ENCODE measurements at regions not wholly inside any gene's neighbourhood (a gene's known extent, or its start where the extent isn't known, plus 50 kb on each side); places are given as distances from the start of the nearest gene placed in this dataset.

DNA sequence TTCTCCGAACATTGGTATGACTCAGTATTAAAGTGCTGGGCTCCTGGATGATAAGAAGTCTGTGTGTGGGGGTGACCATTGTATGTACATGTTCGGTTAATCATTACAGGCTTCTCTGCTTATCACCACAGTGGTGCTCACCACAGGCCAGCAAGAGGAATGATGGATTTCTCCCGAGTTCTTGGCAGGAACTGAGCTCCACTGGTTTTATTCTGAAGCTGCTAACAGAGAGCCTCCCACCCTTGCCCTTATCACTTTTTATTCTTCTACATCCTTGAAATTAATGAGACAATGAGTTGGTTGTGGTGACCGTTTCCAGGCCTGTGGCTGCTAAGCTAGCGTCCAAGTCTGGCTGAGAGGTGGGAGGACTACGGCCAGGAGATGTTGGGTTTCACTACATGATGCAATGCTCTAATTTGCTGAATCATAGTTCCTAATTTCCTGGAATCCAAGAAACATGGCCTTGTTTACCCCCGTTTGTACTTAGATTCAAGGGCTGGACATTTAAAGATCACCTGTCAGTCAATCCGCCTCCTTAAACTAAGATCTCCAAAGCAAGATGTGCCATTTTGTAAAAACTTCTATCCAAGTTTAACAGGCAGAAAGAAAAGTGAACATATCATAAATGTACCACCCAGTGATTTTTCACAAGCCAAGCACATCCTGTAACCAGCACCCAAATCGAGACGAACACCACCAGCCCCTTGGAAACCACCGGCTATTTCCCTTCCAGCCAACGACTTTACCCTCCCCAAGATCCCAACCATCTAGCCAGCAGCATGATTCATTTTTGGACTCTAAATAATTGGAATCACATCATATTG is 172.5 kb downstream of the FOXA2 start:
- 90% methylated on average over 12 of the region's 12 CpGs for WGBS
- Histone ChIP-seq H3K36me3 (ENCODE audit: insufficient read depth, low read length) (no peaks in the 10 kb centered on the region), H3K27ac (ENCODE audit: low read depth, low read length) (no peak overlapping the region), H3K27me3 (ENCODE audit: insufficient read depth, low read length) (peaks cover 47% of the 10 kb centered on the region), H3K4me1 (ENCODE audit: insufficient read depth, low read length) (no peaks in the 10 kb centered on the region), H3K4me3 (ENCODE audit: low read length) (no peak overlapping the region), H3K9ac (ENCODE audit: low read depth, low read length) (no peak overlapping the region), H3K9me3 (ENCODE audit: insufficient read depth, low read depth, low read length) (no peaks in the 10 kb centered on the region)

GRCh38 chr20:22411286-22411626 is 173.1 kb downstream of the FOXA2 start:
- Histone ChIP-seq H3K9me3 (ENCODE audit: insufficient read depth, low read depth, low read length) (no peaks in the 10 kb centered on the region), H3K9ac (ENCODE audit: low read depth, low read length) (no peak overlapping the region)
- WGBS = 89% methylated on average over 1 of the region's 1 CpG

DNA sequence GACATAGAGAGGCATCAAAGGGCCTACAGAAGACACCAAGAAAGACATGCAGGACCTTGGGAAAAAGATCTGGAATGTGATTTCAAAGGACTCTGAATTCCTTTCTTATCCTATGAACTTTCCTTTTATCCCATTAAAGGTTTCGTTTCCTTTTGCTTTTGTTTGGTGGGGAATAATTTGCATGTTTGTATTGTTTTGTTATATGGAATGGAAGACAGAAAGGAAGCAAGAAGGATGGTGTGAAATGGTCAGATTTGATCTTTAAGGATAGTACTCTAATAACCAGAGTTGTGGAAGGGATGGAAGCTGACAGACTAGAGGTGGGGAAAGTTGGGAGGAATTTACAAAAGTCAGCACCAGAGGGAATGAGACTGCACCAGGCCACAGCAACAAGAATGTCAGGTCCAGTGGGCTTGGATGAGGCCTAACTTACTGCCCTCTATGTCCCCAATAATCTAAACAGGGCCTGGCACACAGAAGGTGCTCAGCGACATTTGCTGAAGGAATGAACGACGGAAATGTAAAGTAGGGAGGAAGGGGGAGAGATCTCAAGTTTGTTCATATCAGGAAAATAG is 173.7 kb downstream of the FOXA2 start:
- Histone ChIP-seq H3K9me3 (ENCODE audit: insufficient read depth, low read depth, low read length) (no peaks in the 10 kb centered on the region), H3K27me3 (ENCODE audit: insufficient read depth, low read length) (peaks cover 52% of the 10 kb centered on the region), H3K27ac (ENCODE audit: low read depth, low read length) (no peak overlapping the region), H3K36me3 (ENCODE audit: insufficient read depth, low read length) (no peaks in the 10 kb centered on the region), H3K9ac (ENCODE audit: low read depth, low read length) (no peak overlapping the region), H3K4me1 (ENCODE audit: insufficient read depth, low read length) (no peaks in the 10 kb centered on the region), H3K4me3 (ENCODE audit: low read length) (no peak overlapping the region)
- 80% methylated on average over 4 of the region's 4 CpGs for WGBS

More at GRCh38 chr20:22411286-22411626, 173.1 kb downstream of the FOXA2 start:
- Histone ChIP-seq H3K27me3 (ENCODE audit: insufficient read depth, low read length) (peaks cover 47% of the 10 kb centered on the region), H3K27ac (ENCODE audit: low read depth, low read length) (no peak overlapping the region), H3K4me1 (ENCODE audit: insufficient read depth, low read length) (no peaks in the 10 kb centered on the region), H3K36me3 (ENCODE audit: insufficient read depth, low read length) (no peaks in the 10 kb centered on the region), H3K4me3 (ENCODE audit: low read length) (no peak overlapping the region)

GRCh38 chr20:22408521-22409402 is 175.6 kb downstream of the FOXA2 start:
- peaks cover 60% of the 10 kb centered on the region for H3K27me3 ChIP-seq (ENCODE audit: insufficient read depth, low read length)
- no peaks in the 10 kb centered on the region for H3K9me3 ChIP-seq (ENCODE audit: insufficient read depth, low read depth, low read length)

GRCh38 chr20:22407237-22408193 is 176.9 kb downstream of the FOXA2 start:
- 97% methylated on average over 5 of the region's 7 CpGs for WGBS
- Histone ChIP-seq H3K9ac (ENCODE audit: low read depth, low read length) (no peak overlapping the region), H3K4me1 (ENCODE audit: insufficient read depth, low read length) (peaks cover 20% of the 10 kb centered on the region), H3K4me3 (ENCODE audit: low read length) (no peak overlapping the region), H3K27ac (ENCODE audit: low read depth, low read length) (no peak overlapping the region), H3K36me3 (ENCODE audit: insufficient read depth, low read length) (no peaks in the 10 kb centered on the region), H3K9me3 (ENCODE audit: insufficient read depth, low read depth, low read length) (no peaks in the 10 kb centered on the region), H3K27me3 (ENCODE audit: insufficient read depth, low read length) (peaks cover 62% of the 10 kb centered on the region)

More at GRCh38 chr20:22408521-22409402, 175.6 kb downstream of the FOXA2 start:
- H3K9ac ChIP-seq (ENCODE audit: low read depth, low read length) = no peak overlapping the region
- WGBS = 83% methylated on average over 1 of the region's 2 CpGs
- H3K4me1 ChIP-seq (ENCODE audit: insufficient read depth, low read length) = peaks cover 8% of the 10 kb centered on the region
- H3K4me3 ChIP-seq (ENCODE audit: low read length) = no peak overlapping the region
- H3K36me3 ChIP-seq (ENCODE audit: insufficient read depth, low read length) = no peaks in the 10 kb centered on the region
- no peak overlapping the region for H3K27ac ChIP-seq (ENCODE audit: low read depth, low read length)

DNA sequence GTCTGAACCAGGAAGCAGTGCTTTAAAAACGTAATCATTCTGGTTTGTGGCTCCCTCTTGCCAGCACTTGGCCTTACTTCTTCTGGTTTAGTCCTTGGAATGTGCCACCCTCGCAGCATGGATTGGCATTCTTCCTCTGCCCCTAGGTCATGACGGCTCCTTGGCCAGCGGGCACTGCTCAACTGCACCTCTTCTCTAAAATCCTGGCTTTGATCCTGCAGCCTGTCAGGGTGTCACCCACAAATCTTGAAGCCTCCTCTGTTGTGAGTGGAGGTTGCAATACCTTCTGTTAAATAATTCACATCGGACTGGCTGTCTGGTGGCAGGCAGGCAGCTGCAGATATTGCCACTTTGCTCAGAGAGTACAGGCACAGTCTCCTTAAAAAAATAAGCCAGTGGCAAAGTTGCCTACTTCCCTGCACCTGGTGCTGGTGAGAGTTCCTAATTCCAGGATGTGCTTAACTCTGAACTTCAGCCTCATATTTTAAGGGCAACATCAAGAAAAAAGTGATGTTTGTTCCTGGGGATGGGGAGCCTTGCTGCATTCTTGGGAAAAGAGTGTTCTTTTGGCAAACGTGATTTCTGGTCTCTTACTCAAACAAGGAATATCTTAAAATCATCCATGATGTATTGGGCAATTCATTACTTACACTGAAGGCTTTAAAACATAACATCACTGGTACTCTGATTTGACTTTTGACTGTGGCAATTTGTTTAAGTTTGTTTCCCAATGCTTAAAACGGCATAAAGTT is 179.8 kb downstream of the FOXA2 start:
- Histone ChIP-seq H3K27ac (ENCODE audit: low read depth, low read length) (no peak overlapping the region), H3K4me3 (ENCODE audit: low read length) (no peak overlapping the region), H3K36me3 (ENCODE audit: insufficient read depth, low read length) (no peaks in the 10 kb centered on the region), H3K9ac (ENCODE audit: low read depth, low read length) (no peak overlapping the region), H3K4me1 (ENCODE audit: insufficient read depth, low read length) (peaks cover 29% of the 10 kb centered on the region), H3K27me3 (ENCODE audit: insufficient read depth, low read length) (peaks cover 83% of the 10 kb centered on the region), H3K9me3 (ENCODE audit: insufficient read depth, low read depth, low read length) (no peaks in the 10 kb centered on the region)
- WGBS = 76% methylated on average over 6 of the region's 7 CpGs

GRCh38 chr20:22403632-22404361 is 180.6 kb downstream of the FOXA2 start:
- H3K9me3 ChIP-seq (ENCODE audit: insufficient read depth, low read depth, low read length) = no peaks in the 10 kb centered on the region
- peak overlapping the region; percentile 2; the same call in 1 of the 2 replicates for H3K27ac ChIP-seq (ENCODE audit: low read depth, low read length)
- peaks cover 29% of the 10 kb centered on the region for H3K4me1 ChIP-seq (ENCODE audit: insufficient read depth, low read length)
- 51% methylated on average over 13 of the region's 13 CpGs for WGBS
- no peak overlapping the region for H3K9ac ChIP-seq (ENCODE audit: low read depth, low read length)
- peak overlapping the region; percentile 17 for H3K4me3 ChIP-seq (ENCODE audit: low read length)
- H3K27me3 ChIP-seq (ENCODE audit: insufficient read depth, low read length) = peaks cover 91% of the 10 kb centered on the region
- no peaks in the 10 kb centered on the region for H3K36me3 ChIP-seq (ENCODE audit: insufficient read depth, low read length)

DNA sequence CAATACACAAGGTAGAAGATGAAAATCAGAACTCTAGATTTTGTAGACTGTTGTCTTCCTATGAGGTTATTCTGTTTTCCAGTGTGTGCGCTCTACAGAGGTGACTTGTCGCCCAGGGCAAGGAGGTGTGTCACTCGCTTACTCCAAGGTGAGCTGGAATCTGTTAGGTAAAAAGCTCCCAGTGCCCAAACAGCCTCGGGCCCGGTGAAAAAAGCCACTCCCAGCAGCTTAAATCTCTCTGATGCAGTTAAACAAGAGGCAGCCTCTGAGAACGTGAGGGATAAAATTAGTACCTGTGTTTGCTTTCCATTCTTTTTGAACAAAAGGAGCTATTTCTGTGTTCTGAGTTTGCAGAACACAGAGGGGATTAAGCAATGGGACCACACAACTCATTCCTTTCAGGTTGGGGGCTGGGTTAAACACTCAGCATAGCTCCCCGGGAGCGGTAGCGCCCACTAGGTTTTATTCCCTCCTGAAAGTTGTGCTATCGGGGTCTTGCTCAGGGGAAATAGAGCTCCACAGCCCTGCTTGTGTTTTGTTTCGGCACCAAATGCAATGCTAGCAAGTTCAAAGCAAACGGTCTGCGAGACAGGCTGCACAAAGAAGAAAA is 181.2 kb downstream of the FOXA2 start:
- H3K4me3 ChIP-seq (ENCODE audit: low read length) = peak overlapping the region; percentile 17
- peaks cover 98% of the 10 kb centered on the region for H3K27me3 ChIP-seq (ENCODE audit: insufficient read depth, low read length)
- H3K9me3 ChIP-seq (ENCODE audit: insufficient read depth, low read depth, low read length) = no peaks in the 10 kb centered on the region
- H3K36me3 ChIP-seq (ENCODE audit: insufficient read depth, low read length) = no peaks in the 10 kb centered on the region
- H3K9ac ChIP-seq (ENCODE audit: low read depth, low read length) = no peak overlapping the region
- WGBS = 19% methylated on average over 13 of the region's 13 CpGs
- H3K27ac ChIP-seq (ENCODE audit: low read depth, low read length) = peak overlapping the region; percentile 2; the same call in 1 of the 2 replicates
- peaks cover 29% of the 10 kb centered on the region for H3K4me1 ChIP-seq (ENCODE audit: insufficient read depth, low read length)

DNA sequence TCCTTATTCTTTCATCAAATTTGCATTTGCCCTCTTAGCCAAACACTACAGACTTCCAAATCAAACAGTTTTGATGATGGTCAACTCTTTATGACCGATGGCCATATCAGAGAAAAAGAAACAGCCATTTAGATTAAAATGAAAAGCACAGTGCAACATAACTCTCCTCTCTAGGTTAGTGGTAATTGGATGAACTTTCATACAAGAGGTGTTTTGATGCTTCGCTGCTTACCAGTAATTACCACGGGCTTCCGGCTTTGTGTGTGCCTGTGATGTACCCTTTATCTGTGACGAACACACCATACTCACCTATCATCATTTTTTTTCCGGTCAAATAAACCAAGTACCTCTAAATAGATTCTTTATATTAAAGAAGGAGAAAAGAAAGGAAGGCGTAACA is 181.8 kb downstream of the FOXA2 start:
- Histone ChIP-seq H3K27ac (ENCODE audit: low read depth, low read length) (no peak overlapping the region), H3K9ac (ENCODE audit: low read depth, low read length) (no peak overlapping the region), H3K4me3 (ENCODE audit: low read length) (peak overlapping the region; percentile 17), H3K27me3 (ENCODE audit: insufficient read depth, low read length) (peaks cover 100% of the 10 kb centered on the region), H3K36me3 (ENCODE audit: insufficient read depth, low read length) (no peaks in the 10 kb centered on the region), H3K4me1 (ENCODE audit: insufficient read depth, low read length) (peaks cover 29% of the 10 kb centered on the region), H3K9me3 (ENCODE audit: insufficient read depth, low read depth, low read length) (no peaks in the 10 kb centered on the region)
- WGBS = 87% methylated on average over 5 of the region's 7 CpGs

Measured in HUES64 (cell line).